ENCODE measurements at regions not wholly inside any gene's neighbourhood (a gene's known extent, or its start where the extent isn't known, plus 50 kb on each side); places are given as distances from the start of the nearest gene placed in this dataset.
"Not testable (repeated sequence)": the region's sequence is repeated elsewhere in the genome, so short reads cannot be mapped to it uniquely, and the experiment has no call there.

GRCh38 chrX:42290608-42291007 lies 367.3 kb upstream of the CASK start:
- no peaks in the 10 kb centered on the region for H3K36me3 ChIP-seq (ENCODE audit: control insufficient read depth, insufficient read depth, low read length)
- H3K9ac ChIP-seq (ENCODE audit: low read length): no peak overlapping the region
- H3K27me3 ChIP-seq (ENCODE audit: control insufficient read depth, insufficient read depth, low read length): no peaks in the 10 kb centered on the region; the same call in 1 of the 2 replicates
- no peak overlapping the region for H3K27ac ChIP-seq (ENCODE audit: low read depth, low read length)
- no peaks in the 10 kb centered on the region for H3K4me1 ChIP-seq (ENCODE audit: control insufficient read depth, insufficient read depth, low read length)
- H3K9me3 ChIP-seq (ENCODE audit: control insufficient read depth, insufficient read depth, low read depth, low read length): peaks cover 9% of the 10 kb centered on the region; the same call in 1 of the 2 replicates
- H3K4me3 ChIP-seq (ENCODE audit: low read depth, low read length): no peak overlapping the region

DNA sequence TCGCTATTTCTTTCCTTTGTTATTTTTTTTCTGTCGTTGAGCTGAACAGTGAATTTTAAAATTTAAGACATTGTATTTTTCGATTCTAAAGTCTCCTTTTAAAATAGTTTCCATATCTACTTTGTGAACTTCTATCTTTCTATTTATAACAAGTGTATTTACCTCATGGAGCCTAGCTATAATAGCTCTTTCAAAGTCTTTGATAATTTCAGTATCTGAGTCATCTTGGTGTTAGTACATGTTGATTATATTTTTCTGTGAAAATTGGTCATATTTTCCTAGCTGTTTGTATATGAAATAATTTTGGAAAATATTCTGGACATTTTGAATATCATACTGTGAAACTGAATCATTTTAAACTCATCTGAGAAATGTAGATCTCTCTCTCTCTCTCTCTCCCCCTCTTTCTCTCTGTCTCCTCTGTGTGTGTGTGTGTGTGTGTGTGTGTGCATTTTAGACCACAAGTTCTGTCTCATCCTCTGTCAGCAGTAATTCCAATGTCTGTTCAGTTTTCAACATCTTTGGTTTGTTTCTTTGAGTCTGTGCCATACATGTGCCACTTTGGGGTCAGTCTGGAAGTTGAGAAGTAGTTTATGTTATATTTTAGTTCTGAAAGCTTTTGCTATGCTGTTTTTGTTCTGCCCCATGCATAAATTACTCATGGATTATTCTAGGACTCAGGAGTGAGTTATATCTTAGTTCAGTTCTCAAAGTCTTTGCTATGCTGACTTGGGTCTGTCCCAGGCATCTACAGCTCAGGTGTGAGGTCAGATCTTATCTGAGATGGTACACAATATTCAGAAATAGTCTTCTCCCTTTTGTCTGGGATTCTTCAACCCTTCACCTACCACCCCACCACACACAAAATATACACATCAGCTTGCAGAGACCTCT lies 366.4 kb upstream of the CASK start:
- Histone ChIP-seq H3K27ac (ENCODE audit: low read depth, low read length) (no peak overlapping the region), H3K9me3 (ENCODE audit: control insufficient read depth, insufficient read depth, low read depth, low read length) (peaks cover 9% of the 10 kb centered on the region; the same call in 1 of the 2 replicates), H3K4me1 (ENCODE audit: control insufficient read depth, insufficient read depth, low read length) (no peaks in the 10 kb centered on the region), H3K9ac (ENCODE audit: low read length) (no peak overlapping the region), H3K36me3 (ENCODE audit: control insufficient read depth, insufficient read depth, low read length) (no peaks in the 10 kb centered on the region), H3K4me3 (ENCODE audit: low read depth, low read length) (no peak overlapping the region), H3K27me3 (ENCODE audit: control insufficient read depth, insufficient read depth, low read length) (no peaks in the 10 kb centered on the region; the same call in 1 of the 2 replicates)

DNA sequence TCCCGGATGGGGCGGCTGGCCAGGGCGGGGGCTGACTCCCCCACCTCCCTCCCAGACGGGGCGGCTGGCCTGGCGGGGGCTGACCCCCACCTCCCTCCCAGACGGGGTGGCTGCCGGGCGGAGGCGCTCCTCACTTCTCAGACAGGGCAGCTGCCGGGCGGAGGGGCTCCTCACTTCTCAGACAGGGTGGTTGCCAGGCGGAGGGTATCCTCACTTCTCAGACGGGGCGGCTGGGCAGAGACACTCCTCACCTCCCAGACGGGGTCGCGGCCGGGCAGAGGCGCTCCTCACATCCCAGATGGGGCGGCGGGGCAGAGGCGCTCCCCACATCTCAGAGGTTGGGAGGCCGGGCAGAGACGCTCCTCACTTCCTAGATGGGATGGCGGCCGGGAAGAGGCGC lies 362.3 kb upstream of the CASK start:
- not testable (repeated sequence) for H3K4me3 ChIP-seq (ENCODE audit: low read depth, low read length); H3K9me3 ChIP-seq (ENCODE audit: control insufficient read depth, insufficient read depth, low read depth, low read length); H3K4me1 ChIP-seq (ENCODE audit: control insufficient read depth, insufficient read depth, low read length); H3K9ac ChIP-seq (ENCODE audit: low read length); H3K36me3 ChIP-seq (ENCODE audit: control insufficient read depth, insufficient read depth, low read length); H3K27ac ChIP-seq (ENCODE audit: low read depth, low read length); H3K27me3 ChIP-seq (ENCODE audit: control insufficient read depth, insufficient read depth, low read length)

DNA sequence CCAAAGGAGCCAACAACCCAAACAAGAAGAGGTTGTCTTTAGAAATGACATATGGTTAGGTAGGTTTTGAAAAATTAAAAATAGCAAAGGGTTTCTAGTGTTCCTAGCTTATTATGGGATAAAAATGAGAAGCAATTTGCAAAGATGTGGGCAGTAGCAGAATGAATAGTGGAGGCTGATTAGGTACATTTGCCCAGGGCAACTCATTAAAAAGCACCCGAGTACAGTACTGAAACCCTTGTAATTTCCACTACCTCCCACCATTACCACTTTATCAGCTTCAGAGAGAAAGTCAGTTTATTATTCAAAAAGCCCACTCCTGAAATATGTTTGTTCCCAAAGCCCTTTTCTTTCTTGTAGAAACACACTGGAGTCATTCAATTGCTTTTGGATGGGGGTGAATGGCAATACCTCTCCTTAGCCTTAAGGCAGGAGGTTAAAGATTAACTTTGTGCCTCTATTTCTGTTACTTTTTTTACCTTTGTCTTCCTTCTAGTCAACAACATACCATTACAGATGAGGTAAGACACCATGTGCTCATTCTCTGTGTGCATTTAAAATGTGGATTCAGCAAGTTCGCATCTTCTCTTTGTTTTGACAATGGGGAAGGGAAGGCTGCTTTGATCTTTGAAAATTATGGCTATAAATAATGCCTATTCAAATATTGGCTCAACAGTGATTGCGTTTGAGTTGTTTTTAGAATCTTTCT lies 353.8 kb upstream of the CASK start:
- Histone ChIP-seq H3K36me3 (ENCODE audit: control insufficient read depth, insufficient read depth, low read length) (no peaks in the 10 kb centered on the region), H3K4me1 (ENCODE audit: control insufficient read depth, insufficient read depth, low read length) (no peaks in the 10 kb centered on the region), H3K27ac (ENCODE audit: low read depth, low read length) (no peak overlapping the region), H3K9me3 (ENCODE audit: control insufficient read depth, insufficient read depth, low read depth, low read length) (no peaks in the 10 kb centered on the region), H3K4me3 (ENCODE audit: low read depth, low read length) (no peak overlapping the region), H3K27me3 (ENCODE audit: control insufficient read depth, insufficient read depth, low read length) (no peaks in the 10 kb centered on the region; the same call in 1 of the 2 replicates), H3K9ac (ENCODE audit: low read length) (no peak overlapping the region)

DNA sequence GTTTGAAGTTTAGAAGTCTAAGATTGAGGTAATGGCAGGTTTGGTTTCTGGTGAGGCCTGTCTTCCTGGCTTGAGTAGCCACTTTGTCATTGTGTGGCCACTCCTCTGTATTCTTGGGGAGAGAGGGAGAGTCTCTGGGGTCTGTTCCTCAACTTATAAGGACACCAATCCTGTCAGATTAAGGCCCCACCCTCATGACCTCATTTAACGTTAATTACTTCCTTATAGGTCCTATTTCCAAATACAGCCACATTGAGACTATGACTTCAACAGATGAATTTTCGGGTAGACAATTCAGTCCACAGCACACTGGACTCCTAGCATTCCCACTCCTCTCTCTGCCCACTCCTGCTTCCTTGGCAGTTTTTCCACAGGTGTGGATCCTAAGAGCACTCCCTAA lies 350.8 kb upstream of the CASK start:
- Histone ChIP-seq H3K4me3 (ENCODE audit: low read depth, low read length) (no peak overlapping the region), H3K4me1 (ENCODE audit: control insufficient read depth, insufficient read depth, low read length) (no peaks in the 10 kb centered on the region), H3K36me3 (ENCODE audit: control insufficient read depth, insufficient read depth, low read length) (no peaks in the 10 kb centered on the region), H3K9me3 (ENCODE audit: control insufficient read depth, insufficient read depth, low read depth, low read length) (no peaks in the 10 kb centered on the region), H3K27ac (ENCODE audit: low read depth, low read length) (no peak overlapping the region), H3K27me3 (ENCODE audit: control insufficient read depth, insufficient read depth, low read length) (no peaks in the 10 kb centered on the region), H3K9ac (ENCODE audit: low read length) (no peak overlapping the region)

DNA sequence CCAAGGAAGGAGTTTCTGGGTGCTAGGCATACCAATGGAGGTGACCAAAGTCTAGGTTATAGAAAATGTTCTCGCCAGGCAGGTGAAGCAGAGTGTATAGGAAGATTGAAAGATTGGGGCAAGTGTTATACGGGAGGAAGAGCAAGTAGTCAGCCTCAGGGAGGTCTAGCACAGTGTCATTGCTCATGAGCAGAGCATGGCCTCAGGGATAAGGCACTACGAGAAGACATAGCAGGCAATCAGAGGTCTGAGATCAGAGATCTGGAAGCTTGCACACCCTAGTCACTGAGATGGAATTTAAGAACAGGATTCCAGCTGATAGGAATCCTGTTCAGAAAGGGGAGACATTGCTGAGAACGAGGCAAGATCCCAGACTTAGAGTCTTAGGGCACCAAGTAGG lies 350.0 kb upstream of the CASK start:
- no peaks in the 10 kb centered on the region for H3K36me3 ChIP-seq (ENCODE audit: control insufficient read depth, insufficient read depth, low read length)
- H3K9ac ChIP-seq (ENCODE audit: low read length): no peak overlapping the region
- no peaks in the 10 kb centered on the region for H3K27me3 ChIP-seq (ENCODE audit: control insufficient read depth, insufficient read depth, low read length)
- H3K4me3 ChIP-seq (ENCODE audit: low read depth, low read length): no peak overlapping the region
- H3K27ac ChIP-seq (ENCODE audit: low read depth, low read length): no peak overlapping the region
- no peaks in the 10 kb centered on the region for H3K9me3 ChIP-seq (ENCODE audit: control insufficient read depth, insufficient read depth, low read depth, low read length)
- no peaks in the 10 kb centered on the region for H3K4me1 ChIP-seq (ENCODE audit: control insufficient read depth, insufficient read depth, low read length)

GRCh38 chrX:42269186-42269585 lies 345.8 kb upstream of the CASK start:
- Histone ChIP-seq H3K9ac (ENCODE audit: low read length) (no peak overlapping the region), H3K27me3 (ENCODE audit: control insufficient read depth, insufficient read depth, low read length) (no peaks in the 10 kb centered on the region; the same call in 1 of the 2 replicates), H3K4me3 (ENCODE audit: low read depth, low read length) (no peak overlapping the region), H3K27ac (ENCODE audit: low read depth, low read length) (no peak overlapping the region), H3K4me1 (ENCODE audit: control insufficient read depth, insufficient read depth, low read length) (no peaks in the 10 kb centered on the region), H3K9me3 (ENCODE audit: control insufficient read depth, insufficient read depth, low read depth, low read length) (no peaks in the 10 kb centered on the region), H3K36me3 (ENCODE audit: control insufficient read depth, insufficient read depth, low read length) (no peaks in the 10 kb centered on the region)

- Histone ChIP-seq H3K27ac (ENCODE audit: low read depth, low read length) (no peak overlapping the region), H3K27me3 (ENCODE audit: control insufficient read depth, insufficient read depth, low read length) (no peaks in the 10 kb centered on the region; the same call in 1 of the 2 replicates), H3K4me3 (ENCODE audit: low read depth, low read length) (no peak overlapping the region), H3K9me3 (ENCODE audit: control insufficient read depth, insufficient read depth, low read depth, low read length) (peaks cover 10% of the 10 kb centered on the region; the same call in 1 of the 2 replicates), H3K9ac (ENCODE audit: low read length) (no peak overlapping the region), H3K36me3 (ENCODE audit: control insufficient read depth, insufficient read depth, low read length) (no peaks in the 10 kb centered on the region), H3K4me1 (ENCODE audit: control insufficient read depth, insufficient read depth, low read length) (no peaks in the 10 kb centered on the region)
These were observed 337.5 kb upstream of the CASK start for GRCh38 chrX:42260854-42261253.

DNA sequence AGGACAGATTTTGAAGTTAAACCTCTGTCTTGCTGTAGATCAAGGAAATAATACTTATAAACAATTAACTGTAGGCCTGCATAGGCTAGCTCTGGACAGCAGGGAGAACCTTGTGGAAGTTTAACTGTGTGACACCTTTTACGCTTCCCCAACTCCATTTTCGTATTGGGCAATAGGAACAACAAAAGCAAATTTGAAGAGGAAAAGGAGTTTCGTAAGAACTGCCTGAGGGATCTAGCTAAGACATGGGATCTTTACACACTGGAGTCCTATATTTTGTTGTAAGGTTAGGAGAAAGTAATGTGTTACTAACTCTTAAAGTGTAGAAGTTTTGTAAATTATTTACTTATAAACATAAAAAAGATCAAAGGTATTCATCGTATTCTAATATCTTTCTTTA lies 324.9 kb upstream of the CASK start:
- Histone ChIP-seq H3K4me1 (ENCODE audit: control insufficient read depth, insufficient read depth, low read length) (peaks cover 13% of the 10 kb centered on the region), H3K27ac (ENCODE audit: low read depth, low read length) (no peak overlapping the region), H3K27me3 (ENCODE audit: control insufficient read depth, insufficient read depth, low read length) (no peaks in the 10 kb centered on the region; the same call in 1 of the 2 replicates), H3K9me3 (ENCODE audit: control insufficient read depth, insufficient read depth, low read depth, low read length) (no peaks in the 10 kb centered on the region), H3K36me3 (ENCODE audit: control insufficient read depth, insufficient read depth, low read length) (no peaks in the 10 kb centered on the region), H3K9ac (ENCODE audit: low read length) (no peak overlapping the region), H3K4me3 (ENCODE audit: low read depth, low read length) (no peak overlapping the region)

DNA sequence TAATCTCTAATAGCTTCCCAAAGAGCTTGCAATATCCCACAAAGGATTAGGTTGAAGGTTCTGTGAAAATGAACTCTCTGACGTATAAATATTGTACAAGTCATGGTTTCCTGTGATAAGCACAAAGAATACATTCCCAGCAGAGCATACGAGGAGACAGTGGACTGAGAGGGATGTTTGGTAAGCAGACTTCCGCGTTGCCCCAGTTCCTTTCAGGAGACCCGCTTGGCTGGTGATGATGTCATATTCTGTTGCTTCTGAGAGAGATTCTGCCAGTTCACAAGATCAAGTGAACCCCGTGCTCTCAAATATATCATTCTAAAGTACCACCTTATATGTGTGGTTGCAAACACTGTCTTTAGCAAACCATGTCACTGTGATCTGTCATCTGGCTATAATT lies 323.9 kb upstream of the CASK start:
- Histone ChIP-seq H3K36me3 (ENCODE audit: control insufficient read depth, insufficient read depth, low read length) (no peaks in the 10 kb centered on the region), H3K27ac (ENCODE audit: low read depth, low read length) (no peak overlapping the region), H3K4me3 (ENCODE audit: low read depth, low read length) (no peak overlapping the region), H3K9me3 (ENCODE audit: control insufficient read depth, insufficient read depth, low read depth, low read length) (no peaks in the 10 kb centered on the region), H3K9ac (ENCODE audit: low read length) (no peak overlapping the region), H3K4me1 (ENCODE audit: control insufficient read depth, insufficient read depth, low read length) (peaks cover 17% of the 10 kb centered on the region), H3K27me3 (ENCODE audit: control insufficient read depth, insufficient read depth, low read length) (no peaks in the 10 kb centered on the region; the same call in 1 of the 2 replicates)

GRCh38 chrX:42246814-42247213 lies 323.5 kb upstream of the CASK start:
- Histone ChIP-seq H3K4me3 (ENCODE audit: low read depth, low read length) (no peak overlapping the region), H3K27ac (ENCODE audit: low read depth, low read length) (no peak overlapping the region), H3K27me3 (ENCODE audit: control insufficient read depth, insufficient read depth, low read length) (no peaks in the 10 kb centered on the region; the same call in 1 of the 2 replicates)

More at GRCh38 chrX:42246814-42247213, 323.5 kb upstream of the CASK start:
- Histone ChIP-seq H3K36me3 (ENCODE audit: control insufficient read depth, insufficient read depth, low read length) (no peaks in the 10 kb centered on the region), H3K9ac (ENCODE audit: low read length) (no peak overlapping the region), H3K4me1 (ENCODE audit: control insufficient read depth, insufficient read depth, low read length) (peaks cover 21% of the 10 kb centered on the region), H3K9me3 (ENCODE audit: control insufficient read depth, insufficient read depth, low read depth, low read length) (no peaks in the 10 kb centered on the region)

All from HUES6 (cell line).